ENCODE measurements at regions not wholly inside any gene's neighbourhood (a gene's known extent, or its start where the extent isn't known, plus 50 kb on each side); places are given as distances from the start of the nearest gene placed in this dataset.
"Not testable (repeated sequence)": the region's sequence is repeated elsewhere in the genome, so short reads cannot be mapped to it uniquely, and the experiment has no call there.

GRCh38 chr5:2071562-2071961 lies 188.8 kb upstream of the IRX4 start:
- H4K20me1 ChIP-seq (ENCODE audit: insufficient read depth), result no peaks in the 10 kb centered on the region

GRCh38 chr5:2070787-2071186 lies 188.1 kb upstream of the IRX4 start:
- not testable (repeated sequence) for H3K9me2 ChIP-seq (ENCODE audit: insufficient read depth, low read length); H2AFZ ChIP-seq (ENCODE audit: low read depth, low read length); H3K36me3 ChIP-seq (ENCODE audit: insufficient read depth, low read length); H3K27me3 ChIP-seq (ENCODE audit: insufficient read depth, low read depth, low read length); H3K4me3 ChIP-seq (ENCODE audit: low read length); H3K4me2 ChIP-seq (ENCODE audit: low read length); H3K79me2 ChIP-seq (replicated peaks; ENCODE audit: insufficient read depth, low read length); H3K27ac ChIP-seq (ENCODE audit: low read length); H3F3A ChIP-seq (ENCODE audit: insufficient read depth, low read length, poor library complexity, severe bottlenecking); H3K9ac ChIP-seq (ENCODE audit: low read length); H3K9me3 ChIP-seq (ENCODE audit: low read length); H4K20me1 ChIP-seq (ENCODE audit: insufficient read depth)

More at GRCh38 chr5:2071562-2071961, 188.8 kb upstream of the IRX4 start:
- H3K9me3 ChIP-seq (ENCODE audit: low read length), result no peaks in the 10 kb centered on the region
- H3K27ac ChIP-seq (ENCODE audit: low read length), result no peak overlapping the region
- no peaks in the 10 kb centered on the region for H3F3A ChIP-seq (ENCODE audit: insufficient read depth, low read length, poor library complexity, severe bottlenecking)
- TF ChIP-seq RAD21 (conservative IDR thresholded peaks at IDR 0.05) (no peak), REST (IDR thresholded peaks at IDR 0.05; ENCODE audit: borderline replicate concordance) (no peak), CTCF (IDR thresholded peaks at IDR 0.05; ENCODE audit: poor library complexity, severe bottlenecking) (no peak), EZH2 (IDR thresholded peaks at IDR 0.05; ENCODE audit: borderline replicate concordance, insufficient read depth, low read length, poor library complexity, severe bottlenecking) (no peak), EP300 (conservative IDR thresholded peaks at IDR 0.05; ENCODE audit: poor library complexity, severe bottlenecking) (no peak), TAF1 (IDR thresholded peaks at IDR 0.05; ENCODE audit: low read depth) (no peak), POLR2AphosphoS5 (IDR thresholded peaks at IDR 0.05) (no peak), SMC3 (conservative IDR thresholded peaks at IDR 0.05; ENCODE audit: poor library complexity) (no peak), MXI1 (conservative IDR thresholded peaks at IDR 0.05; ENCODE audit: poor library complexity, severe bottlenecking) (no peak)
- no peak overlapping the region for H3K9ac ChIP-seq (ENCODE audit: low read length)
- H3K36me3 ChIP-seq (ENCODE audit: insufficient read depth, low read length), result no peaks in the 10 kb centered on the region
- H3K4me3 ChIP-seq (ENCODE audit: low read length), result no peak overlapping the region
- H3K27me3 ChIP-seq (ENCODE audit: insufficient read depth, low read depth, low read length), result no peaks in the 10 kb centered on the region
- H3K79me2 ChIP-seq (replicated peaks; ENCODE audit: insufficient read depth, low read length), result no peaks in the 10 kb centered on the region
- H2AFZ ChIP-seq (ENCODE audit: low read depth, low read length), result no peak overlapping the region
- H3K4me2 ChIP-seq (ENCODE audit: low read length), result no peak overlapping the region
- H3K9me2 ChIP-seq (ENCODE audit: insufficient read depth, low read length), result no peaks in the 10 kb centered on the region

- Histone ChIP-seq H2AFZ (ENCODE audit: low read depth, low read length) (no peak overlapping the region), H3K79me2 (replicated peaks; ENCODE audit: insufficient read depth, low read length) (no peaks in the 10 kb centered on the region), H3K36me3 (ENCODE audit: insufficient read depth, low read length) (no peaks in the 10 kb centered on the region), H3K9ac (ENCODE audit: low read length) (no peak overlapping the region), H3K4me2 (ENCODE audit: low read length) (no peak overlapping the region), H3K27ac (ENCODE audit: low read length) (no peak overlapping the region), H3K9me2 (ENCODE audit: insufficient read depth, low read length) (no peaks in the 10 kb centered on the region), H3K27me3 (ENCODE audit: insufficient read depth, low read depth, low read length) (no peaks in the 10 kb centered on the region), H3K9me3 (ENCODE audit: low read length) (no peaks in the 10 kb centered on the region), H3F3A (ENCODE audit: insufficient read depth, low read length, poor library complexity, severe bottlenecking) (no peaks in the 10 kb centered on the region), H4K20me1 (ENCODE audit: insufficient read depth) (no peaks in the 10 kb centered on the region), H3K4me3 (ENCODE audit: low read length) (no peak overlapping the region)
- TF ChIP-seq POLR2AphosphoS5 (IDR thresholded peaks at IDR 0.05), result no peak
- no peak for TF ChIP-seq EZH2 (IDR thresholded peaks at IDR 0.05; ENCODE audit: borderline replicate concordance, insufficient read depth, low read length, poor library complexity, severe bottlenecking)
- TF ChIP-seq CTCF (IDR thresholded peaks at IDR 0.05; ENCODE audit: poor library complexity, severe bottlenecking), result no peak
- TF ChIP-seq RAD21 (conservative IDR thresholded peaks at IDR 0.05), result no peak
- no peak for TF ChIP-seq MXI1 (conservative IDR thresholded peaks at IDR 0.05; ENCODE audit: poor library complexity, severe bottlenecking)
- no peak for TF ChIP-seq EP300 (conservative IDR thresholded peaks at IDR 0.05; ENCODE audit: poor library complexity, severe bottlenecking)
- TF ChIP-seq TAF1 (IDR thresholded peaks at IDR 0.05; ENCODE audit: low read depth), result no peak
- no peak for TF ChIP-seq REST (IDR thresholded peaks at IDR 0.05; ENCODE audit: borderline replicate concordance)
- no peak for TF ChIP-seq SMC3 (conservative IDR thresholded peaks at IDR 0.05; ENCODE audit: poor library complexity)
Measured at GRCh38 chr5:2068531-2068930, 185.8 kb upstream of the IRX4 start.

Data from neural cell (in vitro differentiated cells).